GM23338 (cell line): ENCODE measurements at regions not wholly inside any gene's neighbourhood (a gene's known extent, or its start where the extent isn't known, plus 50 kb on each side); places are given as distances from the start of the nearest gene placed in this dataset.

Experiments
- CREB1 ChIP-seq: fragments of 250-450 bp; sonication (Bioruptor Pico); IDR thresholded peaks from 2 replicates; pipeline ENCODE4 v1.5.0; 2020; ENCODE audit warnings: low read depth, mild to moderate bottlenecking, moderate library complexity
- EZH2 ChIP-seq: fragments of 200-600 bp; sonication (generic); IDR thresholded peaks from one replicate; pipeline ENCODE4 v1.8.0; 2017; ENCODE audit warnings: antibody characterized with exemption, mild to moderate bottlenecking, low read depth; ENCODE audit not compliant: unreplicated experiment
- EZH2phosphoT487 ChIP-seq: fragments of 200-600 bp; sonication (generic); IDR thresholded peaks from one replicate; pipeline ENCODE4 v1.8.1; 2018; ENCODE audit warnings: antibody characterized with exemption; ENCODE audit not compliant: unreplicated experiment
- JUNB ChIP-seq: IDR thresholded peaks from one replicate; pipeline ENCODE4 v1.6.1; 2016; ENCODE audit warnings: antibody characterized with exemption; ENCODE audit not compliant: unreplicated experiment
- NANOG ChIP-seq: IDR thresholded peaks from 2 replicates; pipeline ENCODE4 v1.6.1; 2016; ENCODE audit warnings: antibody characterized with exemption, borderline replicate concordance
- POLR2AphosphoS5 ChIP-seq: IDR thresholded peaks from 2 replicates; pipeline ENCODE4 v1.6.1; 2016; ENCODE audit warnings: antibody characterized with exemption, low read depth
- ZNF114 ChIP-seq: fragments of 250-450 bp; sonication (Bioruptor Pico); IDR thresholded peaks from 2 replicates; pipeline ENCODE4 v1.5.0; 2020; ENCODE audit warnings: mild to moderate bottlenecking, moderate library complexity
- ZNF331 ChIP-seq: fragments of 250-450 bp; sonication (Bioruptor Pico); IDR thresholded peaks from 2 replicates; pipeline ENCODE4 v1.5.0; 2020; ENCODE audit warnings: low read depth, mild to moderate bottlenecking, moderate library complexity
- TF ChIP-seq, protein P1 (sequence below): IDR thresholded peaks from 2 replicates; pipeline ENCODE4 v1.6.1; 2016; ENCODE audit warnings: antibody characterized with exemption
- TF ChIP-seq, protein P2 (sequence below), 2 experiments: fragments of 200-600 bp in 1 of 2; sonication (generic) in 1 of 2; conservative IDR thresholded peaks; 2 replicates each; pipeline versions ENCODE4 v1.5.1 to v1.6.1; 2016 to 2017; ENCODE audit warnings: antibody characterized with exemption in 2 of 2, low read depth in 2 of 2, mild to moderate bottlenecking in 2 of 2, moderate library complexity in 1 of 2
- TF ChIP-seq, protein P3 (sequence below): IDR thresholded peaks from one replicate; pipeline ENCODE4 v1.6.1; 2018; ENCODE audit warnings: antibody characterized with exemption; ENCODE audit not compliant: unreplicated experiment

DNA sequence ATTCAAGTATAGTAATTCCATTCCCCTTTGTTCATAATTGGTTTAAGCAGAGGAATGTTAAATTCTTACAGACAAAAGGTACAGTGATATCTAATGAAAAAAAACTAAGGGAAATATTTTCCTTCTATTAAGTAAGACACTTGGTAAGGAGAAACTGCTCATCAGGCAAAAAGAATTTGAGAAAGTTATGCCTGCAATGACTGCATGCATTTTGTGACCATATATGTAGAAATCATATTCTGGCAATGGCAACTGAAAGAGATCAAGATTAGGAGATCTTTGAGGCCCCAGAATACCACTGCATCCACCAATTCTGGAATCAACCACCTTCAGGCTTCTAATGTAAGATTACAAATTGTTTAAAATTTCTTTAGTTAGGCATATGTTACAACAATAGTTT lies 364.8 kb downstream of the PCDH10 start:
- TF ChIP-seq, protein P1, sequence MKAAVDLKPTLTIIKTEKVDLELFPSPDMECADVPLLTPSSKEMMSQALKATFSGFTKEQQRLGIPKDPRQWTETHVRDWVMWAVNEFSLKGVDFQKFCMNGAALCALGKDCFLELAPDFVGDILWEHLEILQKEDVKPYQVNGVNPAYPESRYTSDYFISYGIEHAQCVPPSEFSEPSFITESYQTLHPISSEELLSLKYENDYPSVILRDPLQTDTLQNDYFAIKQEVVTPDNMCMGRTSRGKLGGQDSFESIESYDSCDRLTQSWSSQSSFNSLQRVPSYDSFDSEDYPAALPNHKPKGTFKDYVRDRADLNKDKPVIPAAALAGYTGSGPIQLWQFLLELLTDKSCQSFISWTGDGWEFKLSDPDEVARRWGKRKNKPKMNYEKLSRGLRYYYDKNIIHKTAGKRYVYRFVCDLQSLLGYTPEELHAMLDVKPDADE: no peak
- TF ChIP-seq POLR2AphosphoS5 (no peak), NANOG (no peak), EZH2 (no peak), ZNF331 (CRISPR knock-in tag) (no peak), CREB1 (no peak), ZNF114 (no peak), JUNB (no peak), EZH2phosphoT487 (no peak)
- TF ChIP-seq, protein P2, sequence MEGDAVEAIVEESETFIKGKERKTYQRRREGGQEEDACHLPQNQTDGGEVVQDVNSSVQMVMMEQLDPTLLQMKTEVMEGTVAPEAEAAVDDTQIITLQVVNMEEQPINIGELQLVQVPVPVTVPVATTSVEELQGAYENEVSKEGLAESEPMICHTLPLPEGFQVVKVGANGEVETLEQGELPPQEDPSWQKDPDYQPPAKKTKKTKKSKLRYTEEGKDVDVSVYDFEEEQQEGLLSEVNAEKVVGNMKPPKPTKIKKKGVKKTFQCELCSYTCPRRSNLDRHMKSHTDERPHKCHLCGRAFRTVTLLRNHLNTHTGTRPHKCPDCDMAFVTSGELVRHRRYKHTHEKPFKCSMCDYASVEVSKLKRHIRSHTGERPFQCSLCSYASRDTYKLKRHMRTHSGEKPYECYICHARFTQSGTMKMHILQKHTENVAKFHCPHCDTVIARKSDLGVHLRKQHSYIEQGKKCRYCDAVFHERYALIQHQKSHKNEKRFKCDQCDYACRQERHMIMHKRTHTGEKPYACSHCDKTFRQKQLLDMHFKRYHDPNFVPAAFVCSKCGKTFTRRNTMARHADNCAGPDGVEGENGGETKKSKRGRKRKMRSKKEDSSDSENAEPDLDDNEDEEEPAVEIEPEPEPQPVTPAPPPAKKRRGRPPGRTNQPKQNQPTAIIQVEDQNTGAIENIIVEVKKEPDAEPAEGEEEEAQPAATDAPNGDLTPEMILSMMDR (conservative IDR thresholded peaks at IDR 0.05; ENCODE audit: low read depth in 2 of 2): no peak
- TF ChIP-seq, protein P3, sequence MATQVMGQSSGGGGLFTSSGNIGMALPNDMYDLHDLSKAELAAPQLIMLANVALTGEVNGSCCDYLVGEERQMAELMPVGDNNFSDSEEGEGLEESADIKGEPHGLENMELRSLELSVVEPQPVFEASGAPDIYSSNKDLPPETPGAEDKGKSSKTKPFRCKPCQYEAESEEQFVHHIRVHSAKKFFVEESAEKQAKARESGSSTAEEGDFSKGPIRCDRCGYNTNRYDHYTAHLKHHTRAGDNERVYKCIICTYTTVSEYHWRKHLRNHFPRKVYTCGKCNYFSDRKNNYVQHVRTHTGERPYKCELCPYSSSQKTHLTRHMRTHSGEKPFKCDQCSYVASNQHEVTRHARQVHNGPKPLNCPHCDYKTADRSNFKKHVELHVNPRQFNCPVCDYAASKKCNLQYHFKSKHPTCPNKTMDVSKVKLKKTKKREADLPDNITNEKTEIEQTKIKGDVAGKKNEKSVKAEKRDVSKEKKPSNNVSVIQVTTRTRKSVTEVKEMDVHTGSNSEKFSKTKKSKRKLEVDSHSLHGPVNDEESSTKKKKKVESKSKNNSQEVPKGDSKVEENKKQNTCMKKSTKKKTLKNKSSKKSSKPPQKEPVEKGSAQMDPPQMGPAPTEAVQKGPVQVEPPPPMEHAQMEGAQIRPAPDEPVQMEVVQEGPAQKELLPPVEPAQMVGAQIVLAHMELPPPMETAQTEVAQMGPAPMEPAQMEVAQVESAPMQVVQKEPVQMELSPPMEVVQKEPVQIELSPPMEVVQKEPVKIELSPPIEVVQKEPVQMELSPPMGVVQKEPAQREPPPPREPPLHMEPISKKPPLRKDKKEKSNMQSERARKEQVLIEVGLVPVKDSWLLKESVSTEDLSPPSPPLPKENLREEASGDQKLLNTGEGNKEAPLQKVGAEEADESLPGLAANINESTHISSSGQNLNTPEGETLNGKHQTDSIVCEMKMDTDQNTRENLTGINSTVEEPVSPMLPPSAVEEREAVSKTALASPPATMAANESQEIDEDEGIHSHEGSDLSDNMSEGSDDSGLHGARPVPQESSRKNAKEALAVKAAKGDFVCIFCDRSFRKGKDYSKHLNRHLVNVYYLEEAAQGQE: no peak
